Motor neuron (in vitro differentiated cells): ENCODE measurements at regions not wholly inside any gene's neighbourhood (a gene's known extent, or its start where the extent isn't known, plus 50 kb on each side); places are given as distances from the start of the nearest gene placed in this dataset.

ENCODE experiments used
- ATAC-seq, 8 experiments: fragments of 200-7000 bp; cut with Tn5 transposase; replicated peaks in 6 of 8; 2 replicates each; pipeline ENCODE4 v1.8.0; 2021; ENCODE audit warnings: mild to moderate bottlenecking in 8 of 8, moderate library complexity in 8 of 8
- H3K27ac ChIP-seq, 2 donors: fragments of 250-450 bp; sonication (Bioruptor Pico); 2 replicates each; pipeline ENCODE4 v1.9.0; 2021; ENCODE audit warnings: antibody characterized with exemption in 2 of 2, mild to moderate bottlenecking in 2 of 2, moderate library complexity in 1 of 2
- H3K4me1 ChIP-seq, 2 donors: fragments of 250-450 bp; sonication (Bioruptor Pico); replicated peaks in 1 of 2; 2 replicates each; pipeline ENCODE4 v1.6.1; 2021; ENCODE audit warnings: antibody characterized with exemption in 2 of 2, mild to moderate bottlenecking in 2 of 2, moderate library complexity in 1 of 2
- H3K4me3 ChIP-seq, 5 donors: fragments of 250-450 bp; sonication (Bioruptor Pico); 2 replicates each; pipeline ENCODE4 v1.9.0; 2021; ENCODE audit warnings: antibody characterized with exemption in 5 of 5, mild to moderate bottlenecking in 5 of 5, moderate library complexity in 4 of 5
- WGBS, 10 experiments: fragments of 450-650 bp; shearing (Covaris generic); methylation state at CpG; one replicate each; pipeline ENCODE4 v1.0.0; 2022; 5-methylcytosine and 5-hydroxymethylcytosine counted together
- in situ Hi-C, 9 experiments: fragments of 400-800 bp; cut with MboI; loops; one replicate each; pipeline ENCODE4 v1.15.0; 2021; ENCODE audit warnings: low sequenced_read_pairs in 9 of 9, low pct_unique_long_range_greater_than_20kb in 2 of 9; ENCODE audit not compliant: unreplicated experiment in 9 of 9

GRCh38 chr6:6881438-6882225, 226.1 kb upstream of the RREB1 start:
- WGBS, 10 experiments = 19 to 80% (median 50%) methylated on average over 1 to 4 of the region's 4 CpGs; no CpG with 5 or more reads in 3 of the 10 experiments
- no peak overlapping the region for H3K4me3 ChIP-seq
- peaks cover 4 to 15% of the 10 kb centered on the region in 2 donors for H3K4me1 ChIP-seq
- in situ Hi-C loops = no loop called here
- ATAC-seq = peak; percentile 39 to 88 (median 68)
- H3K27ac ChIP-seq = no peak overlapping the region

GRCh38 chr6:6882592-6882991, 225.2 kb upstream of the RREB1 start:
- 57 to 100% (median 100%) methylated on average over 1 to 2 of the region's 2 CpGs; no CpG with 5 or more reads in 1 of the 10 experiments for WGBS, 10 experiments
- H3K27ac ChIP-seq = no peak overlapping the region
- in situ Hi-C loops = no loop called here
- H3K4me1 ChIP-seq = peaks cover 4 to 15% of the 10 kb centered on the region in 2 donors
- H3K4me3 ChIP-seq = no peak overlapping the region
- no peak for ATAC-seq

GRCh38 chr6:6883011-6883410, 224.8 kb upstream of the RREB1 start:
- Histone ChIP-seq H3K4me1 (peaks cover 4 to 15% of the 10 kb centered on the region in 2 donors), H3K27ac (no peak overlapping the region), H3K4me3 (no peak overlapping the region)
- no peak for ATAC-seq
- in situ Hi-C loops = no loop called here
- 68 to 100% (median 96%) methylated on average over 1 to 5 of the region's 6 CpGs; no CpG with 5 or more reads in 1 of the 10 experiments for WGBS, 10 experiments

GRCh38 chr6:6884193-6884627, 223.6 kb upstream of the RREB1 start:
- 0 to 50% (median 0%) methylated on average over 1 to 2 of the region's 2 CpGs; no CpG with 5 or more reads in 4 of the 10 experiments for WGBS, 10 experiments

DNA sequence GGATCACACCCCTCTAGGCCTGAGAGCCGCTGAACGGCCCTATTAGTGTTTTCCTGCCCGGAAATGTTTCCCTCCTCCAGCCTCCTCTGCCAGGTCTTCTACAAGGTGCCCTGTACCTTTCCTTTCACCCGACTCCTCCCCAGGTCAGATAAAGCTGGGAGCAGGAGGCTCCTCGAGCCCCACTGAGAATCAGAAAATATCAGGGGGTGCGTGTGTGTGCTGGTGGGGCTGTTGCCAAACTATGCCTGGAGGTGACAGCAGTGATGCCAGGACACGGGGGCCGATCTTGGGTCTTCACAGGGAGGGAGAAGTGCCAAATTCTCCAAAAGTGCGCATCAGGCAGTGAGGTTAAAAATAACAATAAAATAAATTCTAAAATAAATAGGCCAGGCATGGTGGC, 222.8 kb upstream of the RREB1 start:
- peaks cover 4 to 15% of the 10 kb centered on the region in 2 donors for H3K4me1 ChIP-seq
- no peak overlapping the region for H3K27ac ChIP-seq
- no peak overlapping the region for H3K4me3 ChIP-seq
- WGBS, 10 experiments = 40 to 100% (median 100%) methylated on average over 1 to 4 of the region's 9 CpGs; no CpG with 5 or more reads in 3 of the 10 experiments
- in situ Hi-C loops = no loop called here
- ATAC-seq = no peak

More at GRCh38 chr6:6884193-6884627, 223.6 kb upstream of the RREB1 start:
- Histone ChIP-seq H3K4me1 (peaks cover 4 to 15% of the 10 kb centered on the region in 2 donors), H3K4me3 (no peak overlapping the region), H3K27ac (no peak overlapping the region)
- in situ Hi-C loops = no loop called here
- ATAC-seq = no peak

DNA sequence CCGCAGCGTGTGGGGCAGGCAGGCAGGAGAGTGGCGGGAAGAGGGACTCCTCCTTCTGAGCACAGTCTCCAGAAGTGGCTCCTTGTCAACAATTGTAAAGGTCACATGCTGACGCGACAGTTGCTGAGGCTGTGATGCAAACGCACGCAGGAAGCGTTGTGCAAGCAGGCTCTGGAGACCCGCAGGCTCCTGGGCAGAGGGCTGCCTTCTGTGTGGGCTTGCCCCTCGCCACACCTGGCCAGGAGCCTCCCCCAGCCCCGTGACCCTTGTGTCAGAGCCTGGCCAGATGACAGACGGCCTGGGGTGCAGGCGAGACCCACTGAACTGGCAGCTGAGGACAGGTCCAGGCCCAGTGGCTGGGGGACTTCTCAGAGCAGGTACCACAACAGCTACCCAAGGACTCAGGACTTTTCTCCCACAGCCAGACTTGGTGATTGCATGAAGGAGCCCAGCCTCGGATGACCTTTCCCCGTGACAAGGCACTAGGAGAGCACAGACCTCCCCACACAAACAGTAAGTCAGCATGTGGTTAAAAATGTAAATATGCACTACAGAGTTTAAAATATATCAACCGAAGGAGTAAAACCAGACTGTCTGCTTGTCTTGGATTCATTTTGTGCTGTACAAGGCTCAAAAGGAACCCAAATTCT, 222.1 kb upstream of the RREB1 start:
- ATAC-seq = peak in 7 of 8 experiments; percentile 16 to 76 (median 66)

GRCh38 chr6:6886171-6886885, 221.4 kb upstream of the RREB1 start:
- H3K27ac ChIP-seq = no peak overlapping the region
- 13 to 100% (median 86%) methylated on average over 1 to 7 of the region's 13 CpGs; no CpG with 5 or more reads in 2 of the 10 experiments for WGBS, 10 experiments

More for the DNA sequence above, 222.1 kb upstream of the RREB1 start:
- H3K27ac ChIP-seq = peak overlapping the region in 1 of 2 donors; percentile 32
- in situ Hi-C loops = no loop called here
- H3K4me1 ChIP-seq = peaks cover 4 to 15% of the 10 kb centered on the region in 2 donors
- 40 to 100% (median 72%) methylated on average over 1 to 13 of the region's 16 CpGs; no CpG with 5 or more reads in 1 of the 10 experiments for WGBS, 10 experiments
- H3K4me3 ChIP-seq = no peak overlapping the region

GRCh38 chr6:6886886-6887285, 220.9 kb upstream of the RREB1 start:
- 75 to 100% (median 94%) methylated on average over 1 to 3 of the region's 9 CpGs; no CpG with 5 or more reads in 6 of the 10 experiments for WGBS, 10 experiments

More at GRCh38 chr6:6886171-6886885, 221.4 kb upstream of the RREB1 start:
- in situ Hi-C loops = no loop called here
- Histone ChIP-seq H3K4me3 (no peak overlapping the region), H3K4me1 (peaks cover 4 to 15% of the 10 kb centered on the region in 2 donors)
- ATAC-seq = peak in 2 of 8 experiments; percentile 10 to 14

GRCh38 chr6:6889601-6890000, 218.2 kb upstream of the RREB1 start:
- peaks cover 15 to 20% of the 10 kb centered on the region in 2 donors for H3K4me1 ChIP-seq
- H3K27ac ChIP-seq = no peak overlapping the region
- 8 to 94% (median 70%) methylated on average over 1 to 3 of the region's 4 CpGs; no CpG with 5 or more reads in 1 of the 10 experiments for WGBS, 10 experiments
- no peak overlapping the region for H3K4me3 ChIP-seq
- ATAC-seq = no peak
- in situ Hi-C loops = no loop called here

More at GRCh38 chr6:6886886-6887285, 220.9 kb upstream of the RREB1 start:
- in situ Hi-C loops = no loop called here
- no peak overlapping the region for H3K4me3 ChIP-seq
- no peak for ATAC-seq
- H3K27ac ChIP-seq = no peak overlapping the region
- peaks cover 4 to 11% of the 10 kb centered on the region in 2 donors for H3K4me1 ChIP-seq

DNA sequence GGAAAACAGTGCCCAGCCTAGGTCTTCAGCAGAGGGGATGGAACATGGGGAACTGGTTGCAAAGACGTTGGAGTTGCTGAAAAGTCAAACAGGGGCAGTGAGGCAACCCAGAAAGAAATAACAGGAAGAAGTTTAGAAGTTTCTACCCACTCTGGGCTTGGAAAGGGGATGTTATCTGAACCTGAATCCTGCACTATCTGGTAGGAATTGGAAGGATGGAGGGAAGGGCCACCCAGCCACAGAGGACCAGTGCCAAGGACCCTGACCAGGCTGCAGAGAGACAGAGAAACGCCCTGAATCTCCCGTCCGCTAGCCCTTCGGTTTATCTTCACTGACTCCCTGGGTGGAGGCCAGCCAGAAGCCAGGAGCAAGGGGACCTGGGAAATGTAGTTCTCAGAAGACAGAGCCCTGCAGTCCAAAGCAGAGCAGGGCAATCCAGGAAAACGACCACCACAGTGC, 217.3 kb upstream of the RREB1 start:
- H3K4me3 ChIP-seq = no peak overlapping the region
- H3K27ac ChIP-seq = no peak overlapping the region
- in situ Hi-C loops = no loop called here
- H3K4me1 ChIP-seq = peaks cover 14 to 17% of the 10 kb centered on the region in 2 donors
- WGBS, 10 experiments = 0 to 48% (median 23%) methylated on average over 1 to 5 of the region's 6 CpGs; no CpG with 5 or more reads in 4 of the 10 experiments
- ATAC-seq = peak in 3 of 8 experiments; percentile 68 to 90 (median 76)

DNA sequence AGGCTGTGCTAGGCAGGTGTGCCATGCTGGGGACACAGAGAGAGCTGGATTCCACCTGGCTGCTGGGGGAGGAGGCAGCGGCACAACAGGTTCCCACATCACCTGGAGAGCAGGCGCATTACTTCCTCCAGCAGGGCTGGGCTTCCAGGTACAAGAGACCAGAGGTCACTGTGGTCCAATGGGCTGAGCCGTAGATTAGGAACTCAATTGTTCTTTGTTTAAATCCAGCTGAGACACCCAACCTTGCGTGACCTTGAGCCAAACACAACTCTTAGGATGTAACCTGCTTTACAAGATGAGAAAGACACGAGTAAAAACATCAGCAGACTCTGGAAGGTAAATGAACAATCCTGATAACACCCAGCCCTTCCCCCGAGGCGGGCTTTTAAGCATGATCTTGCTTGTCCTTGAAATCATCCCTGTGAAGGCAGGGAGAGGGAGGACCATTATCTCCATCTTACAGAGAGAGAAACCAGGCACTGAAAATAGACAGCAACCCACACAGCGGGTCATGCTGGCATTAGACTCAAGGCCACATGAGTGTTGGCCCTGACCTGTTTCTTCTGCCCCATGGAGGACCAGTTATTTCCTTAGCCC, 216.5 kb upstream of the RREB1 start:
- ATAC-seq = no peak
- Histone ChIP-seq H3K4me1 (peaks cover 11 to 12% of the 10 kb centered on the region in 2 donors), H3K27ac (no peak overlapping the region), H3K4me3 (no peak overlapping the region)
- in situ Hi-C loops = no loop called here
- WGBS, 10 experiments = 33 to 100% (median 90%) methylated on average over 1 to 6 of the region's 8 CpGs; no CpG with 5 or more reads in 2 of the 10 experiments

- peak in 2 of 8 experiments; percentile 13 to 29 for ATAC-seq
- Histone ChIP-seq H3K27ac (no peak overlapping the region), H3K4me3 (no peak overlapping the region), H3K4me1 (peaks cover 11 to 12% of the 10 kb centered on the region in 2 donors)
- in situ Hi-C loops = no loop called here
- WGBS, 10 experiments = 0 to 100% (median 82%) methylated on average over 1 to 4 of the region's 6 CpGs; no CpG with 5 or more reads in 4 of the 10 experiments
Measured at GRCh38 chr6:6891949-6892461, 215.8 kb upstream of the RREB1 start.
